Activated CD8-positive, alpha-beta memory T cell treated with anti-CD3 and anti-CD28 coated beads, Interleukin-2, amount 50 U/mL, for 48 hours (primary cell): ENCODE measurements at regions not wholly inside any gene's neighbourhood (a gene's known extent, or its start where the extent isn't known, plus 50 kb on each side); places are given as distances from the start of the nearest gene placed in this dataset.

Experiments
- DNase-seq: peaks from one replicate; pipeline ENCODE4 v3.0.0-alpha.2; 2020

GRCh38 chr22:44442186-44442815 lies 55.7 kb downstream of the RTL6 start:
- no peak for DNase-seq

- DNase-seq: no peak
Observed at GRCh38 chr22:44441401-44442185, 56.4 kb downstream of the RTL6 start.

- no peak for DNase-seq
Observed at GRCh38 chr22:44440224-44441160, 57.5 kb downstream of the RTL6 start.

- DNase-seq: no peak
Observed at GRCh38 chr22:44439356-44440223, 58.4 kb downstream of the RTL6 start.

- no peak for DNase-seq
Observed at GRCh38 chr22:44438481-44439131, 59.4 kb downstream of the RTL6 start.

GRCh38 chr22:44438056-44438455 lies 60.0 kb downstream of the RTL6 start:
- DNase-seq: no peak

GRCh38 chr22:44437216-44438055 lies 60.6 kb downstream of the RTL6 start:
- DNase-seq: no peak

GRCh38 chr22:44436736-44437135 lies 61.3 kb downstream of the RTL6 start:
- DNase-seq: no peak

GRCh38 chr22:44431256-44431655 lies 66.8 kb downstream of the RTL6 start:
- no peak for DNase-seq

GRCh38 chr22:44430716-44431115 lies 67.3 kb downstream of the RTL6 start:
- no peak for DNase-seq

GRCh38 chr22:44429941-44430587 lies 68.0 kb downstream of the RTL6 start:
- no peak for DNase-seq

GRCh38 chr22:44428941-44429830 lies 68.8 kb downstream of the RTL6 start:
- DNase-seq: no peak

GRCh38 chr22:44427611-44428470 lies 70.2 kb downstream of the RTL6 start:
- DNase-seq: no peak

- no peak for DNase-seq
Observed at GRCh38 chr22:44426981-44427380, 71.1 kb downstream of the RTL6 start.

- DNase-seq: no peak
Observed at GRCh38 chr22:44425694-44426045, 72.4 kb downstream of the RTL6 start.

GRCh38 chr22:44424867-44425693 lies 73.0 kb downstream of the RTL6 start:
- DNase-seq: no peak

- no peak for DNase-seq
Observed at GRCh38 chr22:44424359-44424682, 73.7 kb downstream of the RTL6 start.
